GM18517 (cell line): ENCODE measurements at regions not wholly inside any gene's neighbourhood (a gene's known extent, or its start where the extent isn't known, plus 50 kb on each side); places are given as distances from the start of the nearest gene placed in this dataset.

ENCODE experiments used
- ATAC-seq: cut with Tn5 transposase; IDR thresholded peaks from one replicate; pipeline ENCODE4 v1.9.1; 2021; ENCODE audit warnings: mild to moderate bottlenecking, moderate library complexity; ENCODE audit not compliant: unreplicated experiment

DNA sequence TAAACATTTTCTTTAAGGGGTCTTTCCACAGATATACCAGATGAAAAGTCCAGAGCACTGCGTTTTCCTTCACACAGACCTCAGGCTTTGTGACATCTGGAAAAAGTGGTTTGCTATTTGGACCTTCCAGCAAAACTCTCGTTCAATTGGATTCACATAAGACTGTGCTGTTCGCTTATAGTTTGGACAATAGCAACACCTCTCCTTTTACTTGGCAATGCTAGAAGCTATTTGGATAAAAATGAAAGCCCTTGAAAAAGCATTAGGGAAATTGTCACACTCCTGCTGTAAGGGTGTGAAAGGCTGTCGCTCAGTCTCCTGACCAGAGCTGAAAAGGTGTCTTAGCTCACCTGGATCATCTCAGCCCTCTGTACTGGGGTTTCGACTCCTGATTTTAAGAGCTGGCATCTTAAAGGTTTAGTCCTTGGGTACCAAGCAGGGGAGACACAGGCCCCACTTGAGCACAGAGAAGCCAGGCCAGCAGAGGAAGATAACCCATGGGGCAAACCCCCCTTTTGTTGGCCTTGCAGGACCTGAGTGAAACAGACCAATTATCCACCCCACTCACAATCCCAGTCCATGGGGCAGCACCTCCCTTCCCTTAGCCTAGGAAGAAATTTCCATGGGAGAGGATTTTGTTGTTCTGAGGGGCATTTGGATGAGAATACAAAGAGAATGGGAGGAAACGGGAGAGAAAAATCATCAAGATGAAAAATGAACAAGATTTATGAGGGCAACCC lies 257.6 kb downstream of the DLEU7 start:
- no peak for ATAC-seq

DNA sequence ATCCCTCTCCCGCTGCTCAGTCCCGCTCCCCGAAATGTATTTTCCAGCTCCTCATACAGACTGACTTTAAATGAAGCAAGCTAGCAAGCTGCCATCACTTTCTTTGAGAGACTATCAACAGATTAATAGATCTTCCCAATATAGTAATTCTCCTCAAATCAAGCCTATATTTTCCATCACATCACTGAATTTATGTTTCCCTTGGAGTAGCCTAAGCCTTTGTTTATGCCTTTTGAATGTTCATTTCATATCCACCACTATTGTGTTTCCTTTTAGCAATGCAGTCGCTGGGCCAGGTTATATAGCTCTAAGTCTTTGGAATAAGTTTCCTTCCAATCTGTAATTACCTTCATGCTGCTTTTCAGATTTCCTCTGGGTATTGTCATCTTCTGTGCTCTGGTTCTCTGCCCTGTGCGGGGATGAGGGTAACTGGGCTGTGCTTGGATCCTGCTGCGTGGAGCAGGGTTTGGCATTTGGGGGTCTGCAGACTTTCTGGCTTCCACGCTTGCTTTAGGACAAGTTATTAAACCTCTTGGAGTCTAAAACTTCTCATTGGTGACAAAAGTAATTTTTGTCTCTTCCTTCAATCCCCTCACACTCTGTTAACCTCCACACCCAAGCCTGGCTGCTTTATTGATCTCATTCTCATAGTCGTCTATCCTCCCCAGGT lies 256.9 kb downstream of the DLEU7 start:
- ATAC-seq: no peak

DNA sequence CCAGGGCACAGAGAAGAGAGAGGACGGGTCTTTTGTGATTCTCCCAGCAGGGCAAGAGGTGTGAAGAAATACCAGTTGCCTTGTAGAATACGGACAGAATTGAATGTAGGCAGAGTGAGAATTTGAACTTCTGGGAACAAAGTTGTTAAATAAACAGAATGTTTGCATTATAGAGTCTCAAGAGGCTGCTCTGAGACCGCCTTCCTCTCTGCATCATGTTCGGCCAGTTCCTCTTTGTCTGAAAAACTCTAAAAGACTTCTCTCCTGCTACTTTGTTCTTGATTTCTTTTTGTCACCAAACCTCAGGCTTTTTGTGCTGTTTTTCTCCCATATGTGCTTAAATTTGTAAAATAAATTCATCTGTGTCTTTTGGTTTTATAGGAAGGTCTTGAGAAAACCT lies 256.4 kb downstream of the DLEU7 start:
- no peak for ATAC-seq

DNA sequence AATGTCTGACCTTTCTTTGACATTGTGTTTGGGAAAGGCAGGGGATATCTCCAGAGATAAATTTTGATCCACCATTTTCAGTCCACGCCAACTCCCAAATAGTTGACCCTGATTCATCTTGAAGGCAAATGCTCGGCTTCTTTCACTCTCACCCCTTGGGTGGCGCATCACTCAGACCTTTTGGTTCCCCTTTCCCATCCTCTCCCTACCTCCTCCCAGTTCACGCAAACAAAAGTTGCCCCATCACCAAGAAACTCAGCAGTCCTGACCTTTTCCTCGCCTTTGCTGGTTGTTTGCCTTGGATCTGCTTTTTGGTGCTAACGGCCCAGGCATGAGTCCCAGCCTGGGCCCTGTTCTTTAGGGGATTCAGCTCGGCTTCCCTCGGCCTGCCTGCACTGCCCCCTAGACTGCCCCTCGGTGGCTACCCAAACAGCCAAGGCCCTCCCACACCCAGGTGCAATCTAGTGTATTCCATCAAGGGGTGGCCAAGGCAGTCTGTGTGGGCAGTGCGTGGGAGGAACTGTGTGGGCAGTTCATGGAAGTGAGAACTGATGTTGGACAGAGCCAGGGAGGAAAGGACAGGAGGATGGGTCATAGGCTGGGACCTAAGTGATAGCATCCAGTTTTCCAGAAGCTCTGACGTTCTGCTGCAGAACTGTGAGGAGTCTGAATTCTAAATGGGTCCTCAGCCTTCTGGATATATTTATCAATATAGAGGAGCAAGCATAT lies 255.7 kb downstream of the DLEU7 start:
- no peak for ATAC-seq

DNA sequence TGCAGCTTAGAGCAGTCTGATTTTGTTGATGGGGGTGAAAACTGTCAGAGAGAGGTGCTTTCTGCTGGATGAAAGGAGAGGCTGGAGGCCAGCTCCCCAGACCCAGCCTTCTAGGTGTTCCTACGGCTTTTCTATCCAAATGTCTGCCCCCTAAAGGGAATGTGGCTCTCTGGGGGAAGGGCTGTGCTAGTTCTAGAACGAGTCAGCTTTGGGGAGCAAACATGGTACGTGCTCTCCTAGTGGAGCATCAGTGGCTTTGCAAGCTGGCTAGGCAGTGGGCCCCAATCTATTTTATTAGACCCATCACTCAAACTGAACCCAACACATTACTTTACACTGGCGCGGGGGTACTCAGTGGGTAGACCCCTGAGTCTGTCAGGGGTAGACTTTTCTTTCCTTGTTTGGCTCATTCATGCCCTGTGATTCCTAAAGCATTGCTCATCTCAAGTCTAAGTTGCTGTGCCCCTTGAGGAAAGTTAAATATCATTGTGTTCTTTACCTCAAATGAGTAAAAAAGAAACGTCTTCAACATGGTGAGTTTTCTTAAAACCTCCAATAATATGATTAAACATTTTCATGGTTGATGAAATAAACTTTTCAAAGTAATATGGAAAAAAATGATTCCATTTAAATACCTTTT lies 254.9 kb downstream of the DLEU7 start:
- ATAC-seq: no peak

DNA sequence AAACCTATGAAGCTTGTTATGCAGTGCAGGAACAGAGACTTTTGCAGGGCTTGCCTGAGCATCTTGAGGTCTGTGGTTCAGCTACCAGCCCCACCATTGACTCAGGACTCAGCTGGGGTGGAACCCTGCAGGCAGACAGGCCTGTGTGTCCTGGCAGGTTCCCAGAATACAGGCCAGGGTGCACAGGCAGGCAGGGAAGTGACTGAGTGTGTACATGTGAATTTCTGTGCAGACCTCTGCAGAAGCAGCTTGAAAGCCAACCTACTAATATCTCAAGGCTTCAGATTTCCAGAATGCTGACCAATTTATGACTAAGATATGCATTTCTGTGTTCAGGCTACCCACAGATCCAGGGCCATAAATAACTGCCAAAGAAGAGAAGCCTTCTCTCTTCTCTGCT lies 254.4 kb downstream of the DLEU7 start:
- ATAC-seq: no peak

DNA sequence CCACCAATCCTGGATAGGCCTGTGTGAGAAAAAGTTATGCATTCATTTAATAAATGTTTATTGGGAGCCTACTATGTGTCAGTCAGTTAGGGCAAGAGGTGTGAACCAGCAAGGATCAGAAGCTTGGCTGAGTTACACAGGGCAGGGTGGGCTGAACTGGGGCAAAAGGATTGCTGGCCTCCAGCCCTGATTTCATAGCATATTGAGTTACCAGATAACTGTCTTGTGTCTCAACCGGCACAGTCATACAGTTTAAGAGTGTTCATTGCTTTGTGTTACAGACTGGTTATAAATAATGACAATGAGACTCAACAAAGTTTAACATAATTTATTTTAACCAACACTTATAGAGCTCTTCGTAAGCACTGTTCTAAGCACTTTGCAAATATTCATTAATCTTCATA lies 253.8 kb downstream of the DLEU7 start:
- ATAC-seq: no peak

DNA sequence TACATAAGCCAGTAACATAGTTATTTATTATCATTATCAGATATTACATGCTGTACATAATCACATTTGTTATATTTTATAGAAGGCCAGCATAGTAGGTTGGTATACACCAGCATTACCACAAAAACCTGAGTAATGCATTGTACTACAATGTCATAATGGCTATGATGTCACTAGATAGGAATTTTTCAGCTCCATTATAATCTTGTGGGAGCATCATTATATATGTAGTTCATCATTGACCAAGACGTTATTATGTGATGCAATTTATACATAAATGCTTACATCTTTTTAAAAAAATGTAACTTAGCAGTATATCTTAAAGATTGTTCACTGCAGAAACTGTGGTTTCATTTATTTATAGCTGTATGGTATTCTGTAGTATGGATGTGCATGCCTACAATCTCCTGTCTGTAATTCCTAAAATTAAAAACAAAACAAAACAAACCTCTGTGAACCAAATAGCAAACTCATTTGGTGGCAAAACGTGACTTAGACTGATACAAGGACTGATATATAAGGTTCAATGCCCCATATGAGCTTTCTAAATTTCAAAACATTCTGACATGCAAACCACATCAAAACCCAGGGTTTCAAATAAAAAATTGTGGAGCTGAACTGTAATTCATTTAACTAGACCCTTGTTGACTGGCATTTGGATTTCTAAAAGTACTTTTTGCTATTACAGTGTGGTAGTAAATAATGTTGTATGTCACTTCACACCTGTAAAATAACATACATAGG lies 250.9 kb downstream of the DLEU7 start:
- ATAC-seq: no peak

DNA sequence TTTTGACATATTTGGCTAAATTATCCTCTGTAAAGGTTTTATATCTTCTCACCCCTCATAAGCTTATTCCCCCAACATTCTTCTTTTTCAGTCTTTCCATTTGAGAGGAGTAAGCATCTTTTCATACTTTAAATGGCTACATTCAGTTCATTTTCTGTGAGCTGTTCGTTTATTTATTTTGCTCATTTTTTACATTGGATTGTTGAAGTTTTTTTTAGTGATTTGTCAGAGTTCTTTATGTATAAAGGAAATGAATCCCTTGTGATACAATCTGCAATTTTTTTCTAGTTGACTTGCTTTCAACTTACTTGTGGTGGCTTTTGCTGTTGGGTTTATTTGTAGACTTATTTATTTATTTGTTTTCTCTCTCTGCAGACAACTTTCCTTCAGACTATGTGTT lies 250.3 kb downstream of the DLEU7 start:
- no peak for ATAC-seq

DNA sequence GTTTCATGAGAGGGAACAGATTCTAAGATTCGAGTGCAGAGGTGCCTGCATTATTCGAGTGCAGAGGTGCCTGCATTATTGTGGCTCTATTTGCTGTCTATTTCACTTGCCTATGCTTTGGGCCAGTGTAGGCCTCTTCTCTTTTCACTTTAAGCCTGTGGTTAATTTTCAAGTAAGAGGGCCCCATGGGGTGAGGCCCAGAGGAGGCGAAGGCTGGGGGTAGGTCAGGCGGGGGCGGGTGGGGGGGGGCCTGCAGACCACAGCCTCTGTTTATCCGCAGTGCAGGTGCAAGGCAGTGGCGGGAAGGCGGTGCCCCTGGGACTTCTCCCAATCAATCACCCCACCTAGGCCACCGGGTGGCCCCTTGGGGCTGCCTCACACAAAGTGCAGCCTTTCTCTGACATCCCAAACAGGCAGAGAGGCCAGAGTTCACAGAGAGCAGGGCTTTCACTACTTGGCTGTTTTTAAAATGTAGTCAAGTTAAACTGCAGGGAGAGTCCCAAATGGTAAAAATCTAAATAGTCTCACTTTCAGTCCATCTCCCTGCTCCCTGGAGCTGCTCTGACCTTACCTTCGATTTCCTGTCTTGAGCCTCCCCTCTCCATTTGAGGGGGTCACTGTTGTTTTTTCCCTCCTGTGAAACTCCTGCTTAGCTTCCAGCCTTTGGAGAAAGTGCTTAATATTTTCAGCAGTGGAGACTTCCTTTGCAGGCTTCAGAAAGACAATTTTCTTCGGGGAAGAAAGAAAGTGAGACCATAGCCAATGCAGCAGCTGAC lies 249.0 kb downstream of the DLEU7 start:
- ATAC-seq: peak; percentile 85

DNA sequence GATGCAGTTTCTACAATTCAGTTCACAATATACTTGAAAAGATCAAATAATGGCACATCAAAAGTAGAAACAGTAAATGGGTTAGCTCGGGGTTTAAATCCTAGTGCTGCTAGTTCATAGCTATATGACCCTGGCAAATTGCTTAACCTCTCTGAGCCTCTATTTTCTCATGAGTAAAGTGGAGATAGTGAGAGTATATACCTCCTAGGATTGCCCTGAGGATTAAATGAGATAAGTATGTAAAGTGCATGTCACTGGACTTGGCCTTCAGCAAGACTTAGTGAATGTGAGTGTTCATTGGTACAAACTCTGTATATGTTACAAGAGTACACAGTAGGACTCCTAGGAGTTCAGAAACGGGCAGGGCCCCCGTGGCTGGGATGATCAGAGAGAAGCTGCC lies 248.3 kb downstream of the DLEU7 start:
- no peak for ATAC-seq

DNA sequence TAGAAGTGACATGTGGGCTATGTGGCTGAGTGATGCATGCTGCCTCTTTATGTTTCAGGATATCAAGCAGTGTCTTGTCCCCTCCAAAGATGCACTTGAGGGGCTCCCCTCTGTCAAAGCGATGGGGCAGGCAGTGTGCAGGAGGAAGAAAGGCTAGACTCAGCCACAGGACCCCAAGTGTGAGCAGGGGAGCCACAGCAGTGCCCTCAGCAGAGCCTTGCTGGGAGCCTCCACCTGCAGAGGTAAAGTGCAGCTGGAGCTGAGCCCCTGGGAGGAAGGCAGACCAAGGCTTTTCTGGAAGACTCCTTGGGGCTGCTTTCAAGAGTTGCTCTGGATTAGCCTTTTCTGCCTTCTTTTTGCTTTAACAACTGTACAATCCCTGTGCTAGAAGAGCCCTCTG lies 247.3 kb downstream of the DLEU7 start:
- ATAC-seq: no peak

DNA sequence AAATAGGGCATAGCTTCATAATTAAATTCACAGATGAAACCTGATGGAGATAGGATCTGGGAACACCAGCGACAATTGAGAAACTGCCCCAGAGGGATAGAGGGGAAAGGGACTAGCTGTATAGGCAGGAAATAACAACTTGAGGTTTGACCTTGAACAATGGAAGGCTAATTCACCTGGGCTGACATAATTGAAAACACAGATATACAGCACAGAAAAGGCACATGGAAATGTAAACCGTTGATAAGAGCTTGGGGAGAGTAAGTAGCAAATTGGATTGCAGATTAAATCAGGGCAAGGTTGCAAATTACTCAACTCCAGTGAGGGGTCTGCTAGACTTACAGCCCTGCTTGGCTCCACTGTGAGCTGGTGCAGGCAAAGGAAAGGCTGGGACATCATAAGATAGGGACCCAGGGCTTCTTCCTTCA lies 246.7 kb downstream of the DLEU7 start:
- ATAC-seq: no peak

DNA sequence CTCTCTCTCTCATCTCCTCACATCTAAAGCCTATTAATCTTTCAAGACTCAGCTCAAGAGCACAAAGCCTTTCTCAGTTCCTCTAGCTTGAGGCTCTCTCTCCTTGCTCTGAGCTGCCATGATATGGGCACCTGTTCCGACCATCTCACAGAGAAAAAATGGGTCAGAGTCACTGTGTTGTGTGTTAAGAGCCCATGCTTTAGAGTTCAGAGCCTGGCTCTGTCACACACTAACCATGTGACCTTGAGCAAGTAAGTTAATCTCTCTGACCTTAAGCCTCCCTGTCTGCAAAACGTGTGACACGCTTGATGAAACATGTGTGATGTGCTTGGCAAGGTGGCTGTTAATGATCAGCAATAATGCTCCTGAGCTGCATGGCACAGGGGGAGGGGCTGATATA lies 245.2 kb downstream of the DLEU7 start:
- ATAC-seq: peak; percentile 41

DNA sequence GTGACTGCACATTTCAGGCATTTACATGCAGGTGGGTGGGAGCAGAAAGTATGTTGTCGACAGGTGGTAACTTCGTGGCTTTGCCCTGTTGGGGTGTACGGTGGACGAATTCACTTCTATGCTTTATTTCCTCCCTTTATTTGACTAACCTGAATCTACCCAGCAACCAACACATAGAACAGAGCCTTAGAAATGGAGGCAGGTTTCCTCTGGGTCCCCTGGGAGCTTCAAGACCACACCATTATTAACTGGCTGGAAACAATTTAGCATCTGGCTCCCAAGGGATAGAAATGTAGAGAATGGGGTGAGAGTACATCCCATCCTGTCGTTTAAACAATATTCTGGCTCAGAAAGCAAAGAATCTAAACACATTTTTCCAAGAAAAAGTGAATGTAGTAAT lies 244.4 kb downstream of the DLEU7 start:
- ATAC-seq: no peak

DNA sequence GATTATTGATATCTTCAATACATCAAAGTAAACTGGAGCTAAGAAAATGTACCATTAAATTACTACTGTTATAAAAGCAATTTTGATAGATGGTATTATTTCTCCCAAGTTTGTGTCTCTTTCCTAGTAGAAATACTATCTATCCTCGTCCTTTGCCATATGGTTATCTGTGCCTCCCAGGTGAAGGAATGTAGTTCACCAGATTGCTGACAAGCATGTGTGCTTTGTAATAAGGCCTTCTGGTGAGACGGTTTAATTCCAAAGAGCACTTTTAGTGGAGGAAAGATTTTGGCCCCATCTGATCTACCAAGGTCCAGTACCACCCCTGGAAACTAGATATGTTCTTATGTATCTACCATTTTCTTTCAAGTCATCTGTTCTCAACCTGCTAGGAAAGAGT lies 243.6 kb downstream of the DLEU7 start:
- ATAC-seq: no peak

DNA sequence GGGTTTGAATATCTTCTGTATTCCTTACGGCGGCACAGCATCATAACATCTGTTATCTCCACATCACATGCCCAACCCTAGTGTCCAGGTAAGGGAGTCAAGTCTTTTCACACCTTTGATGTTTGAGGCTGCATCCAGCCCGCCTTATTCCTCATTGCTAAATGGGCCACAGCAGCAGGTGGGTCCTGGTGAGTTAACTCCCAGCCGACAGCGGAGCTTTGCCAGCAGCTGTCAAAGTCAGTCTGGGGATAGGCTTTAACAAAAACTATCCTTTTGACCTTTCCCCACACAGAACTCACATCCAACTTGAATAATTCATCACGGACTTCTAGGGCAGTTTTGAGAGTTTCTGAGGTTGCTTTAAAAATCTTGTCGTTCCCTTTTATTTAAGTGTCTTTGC lies 235.1 kb downstream of the DLEU7 start:
- ATAC-seq: no peak

DNA sequence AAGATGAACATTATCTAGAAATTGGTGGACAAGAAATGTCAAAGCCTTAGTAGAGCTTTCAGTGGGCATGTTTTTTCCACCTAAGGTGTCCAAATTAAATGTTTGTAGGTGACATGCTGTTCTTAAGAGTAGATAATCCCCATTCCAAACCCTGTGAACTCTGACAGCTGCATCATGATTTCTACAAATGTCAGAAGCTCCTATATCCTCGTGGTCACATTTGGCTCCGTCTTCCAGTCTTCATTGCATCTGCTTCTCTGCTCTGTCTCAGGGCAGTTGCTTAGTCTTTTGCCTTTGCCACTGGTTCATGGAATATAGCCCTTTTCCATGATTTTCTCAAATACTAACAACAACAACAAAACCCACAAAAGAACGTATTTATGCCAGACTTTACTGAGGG lies 234.5 kb downstream of the DLEU7 start:
- no peak for ATAC-seq

DNA sequence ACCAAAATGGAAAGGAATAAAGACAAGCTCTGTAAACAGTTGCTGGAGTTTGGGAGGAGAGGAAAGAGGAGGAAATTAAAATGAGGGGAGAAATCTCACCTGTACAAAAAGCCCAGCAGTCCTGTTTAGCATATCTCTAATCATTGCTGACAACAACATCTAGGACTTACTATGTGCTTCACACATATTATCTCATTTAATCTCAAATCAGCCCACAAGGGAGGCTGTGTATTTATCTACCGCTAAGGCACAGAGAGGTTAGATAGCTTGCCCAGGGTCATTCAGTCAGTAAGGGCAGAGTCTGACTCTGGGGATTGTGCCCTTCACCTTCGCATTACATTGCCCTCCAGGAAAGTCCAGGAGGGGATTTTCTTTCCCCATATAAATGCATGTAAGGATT lies 233.3 kb downstream of the DLEU7 start:
- no peak for ATAC-seq

DNA sequence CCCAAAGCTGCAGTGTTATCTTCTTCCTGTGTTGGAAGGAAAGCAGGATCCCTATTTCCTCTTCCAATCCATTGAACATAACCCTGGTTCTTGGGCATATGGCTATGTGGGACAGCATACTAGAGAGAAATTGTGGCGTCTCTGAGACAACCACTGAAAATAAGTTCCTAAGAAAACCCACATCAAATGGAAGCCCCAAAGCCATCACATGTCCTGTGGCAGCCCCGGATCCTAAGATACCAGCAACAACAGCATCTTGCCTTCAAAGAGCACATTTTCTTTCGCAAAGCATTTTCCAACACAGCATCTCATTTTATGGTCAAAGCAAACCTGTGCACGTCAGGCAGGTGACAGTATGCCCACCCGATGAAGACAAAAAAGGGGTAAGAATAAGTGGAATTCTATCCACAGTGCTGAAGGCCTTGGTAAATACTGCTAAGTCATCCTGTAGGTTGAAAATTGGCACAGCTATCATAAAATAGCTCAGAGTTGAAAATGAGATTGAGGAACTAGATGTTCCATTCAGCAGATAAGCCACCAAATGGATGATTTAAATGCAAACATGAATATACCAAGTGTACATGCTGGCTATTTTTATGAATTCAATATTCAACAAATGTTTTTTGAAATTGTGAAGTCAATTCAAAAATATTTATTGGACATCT lies 232.2 kb downstream of the DLEU7 start:
- no peak for ATAC-seq
